GM21619 (cell line): ENCODE measurements at regions not wholly inside any gene's neighbourhood (a gene's known extent, or its start where the extent isn't known, plus 50 kb on each side); places are given as distances from the start of the nearest gene placed in this dataset.
"Not testable (repeated sequence)": the region's sequence is repeated elsewhere in the genome, so short reads cannot be mapped to it uniquely, and the experiment has no call there.

Experiments used
- ATAC-seq: cut with Tn5 transposase; IDR thresholded peaks from one replicate; pipeline ENCODE4 v1.9.1; 2021; ENCODE audit not compliant: unreplicated experiment

- no peak for ATAC-seq
Measured at GRCh38 chr21:14058566-14058965, 152.2 kb downstream of the LIPI start.

GRCh38 chr21:14057841-14058481 lies 152.8 kb downstream of the LIPI start:
- ATAC-seq: not testable (repeated sequence)

- ATAC-seq: no peak
Measured at GRCh38 chr21:14057313-14057712, 153.4 kb downstream of the LIPI start.

GRCh38 chr21:14056771-14057191 lies 154.0 kb downstream of the LIPI start:
- ATAC-seq: no peak

DNA sequence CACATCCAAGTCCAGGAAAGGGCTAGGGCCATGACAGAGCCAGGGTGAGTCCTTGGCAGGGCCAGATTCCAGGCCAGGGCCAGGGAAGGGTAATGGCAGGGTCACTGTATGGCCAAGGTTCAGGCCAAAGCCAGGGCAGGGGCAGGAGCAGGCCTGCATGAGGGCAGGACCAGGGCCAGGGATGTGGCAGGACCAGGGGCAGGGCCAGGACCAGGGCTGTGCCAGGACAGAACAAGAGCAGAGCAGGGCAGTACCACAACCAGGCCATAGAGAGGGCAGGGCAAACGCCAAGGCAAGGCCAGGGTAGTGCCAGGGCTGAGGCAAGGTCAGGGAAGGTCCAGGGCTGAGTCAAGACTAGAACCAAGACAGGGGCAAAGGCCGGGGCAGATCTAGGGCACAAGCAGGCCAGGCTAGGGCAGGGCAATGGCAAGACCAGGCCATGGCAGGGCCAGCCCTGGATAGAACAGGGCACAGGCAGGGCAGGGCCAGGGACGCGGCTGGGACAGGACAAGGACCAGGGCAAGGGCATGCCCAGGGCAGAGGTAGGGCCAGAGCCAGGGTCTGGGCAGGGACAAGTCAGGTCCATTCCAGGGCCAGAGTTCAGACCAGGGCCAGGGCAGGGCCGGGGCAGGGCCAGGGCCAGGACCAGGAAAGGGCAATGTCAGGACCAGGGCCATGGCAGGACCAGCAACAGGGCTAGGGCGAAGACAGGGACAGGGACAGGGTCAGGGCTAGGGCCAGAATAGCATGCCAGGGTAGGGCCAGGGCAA lies 154.8 kb downstream of the LIPI start:
- ATAC-seq: not testable (repeated sequence)

GRCh38 chr21:14054682-14055081 lies 156.1 kb downstream of the LIPI start:
- ATAC-seq: no peak

GRCh38 chr21:14050121-14050520 lies 160.6 kb downstream of the LIPI start:
- ATAC-seq: no peak

DNA sequence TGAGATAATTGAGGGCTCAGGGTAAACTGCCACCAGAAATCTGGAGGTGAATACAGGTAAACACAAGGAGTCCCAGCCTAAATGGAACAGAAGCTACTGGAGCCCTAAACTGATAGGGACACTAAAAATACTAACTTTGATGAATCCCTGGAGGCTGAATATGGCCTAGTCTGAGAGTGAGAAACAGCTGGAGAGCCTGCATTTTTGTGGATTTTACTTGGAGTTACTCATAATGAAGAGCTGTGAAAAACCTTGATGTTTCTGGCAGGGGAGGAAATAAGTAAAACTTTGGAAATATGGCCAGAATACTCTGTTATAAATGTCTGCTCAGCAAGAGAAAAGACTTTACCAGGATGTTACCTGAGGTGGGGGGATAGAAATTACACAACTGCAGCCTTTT lies 164.4 kb downstream of the LIPI start:
- no peak for ATAC-seq

GRCh38 chr21:14040386-14040785 lies 170.4 kb downstream of the LIPI start:
- ATAC-seq: no peak

- not testable (repeated sequence) for ATAC-seq
Measured at GRCh38 chr21:14028619-14029018, 182.1 kb downstream of the LIPI start.

DNA sequence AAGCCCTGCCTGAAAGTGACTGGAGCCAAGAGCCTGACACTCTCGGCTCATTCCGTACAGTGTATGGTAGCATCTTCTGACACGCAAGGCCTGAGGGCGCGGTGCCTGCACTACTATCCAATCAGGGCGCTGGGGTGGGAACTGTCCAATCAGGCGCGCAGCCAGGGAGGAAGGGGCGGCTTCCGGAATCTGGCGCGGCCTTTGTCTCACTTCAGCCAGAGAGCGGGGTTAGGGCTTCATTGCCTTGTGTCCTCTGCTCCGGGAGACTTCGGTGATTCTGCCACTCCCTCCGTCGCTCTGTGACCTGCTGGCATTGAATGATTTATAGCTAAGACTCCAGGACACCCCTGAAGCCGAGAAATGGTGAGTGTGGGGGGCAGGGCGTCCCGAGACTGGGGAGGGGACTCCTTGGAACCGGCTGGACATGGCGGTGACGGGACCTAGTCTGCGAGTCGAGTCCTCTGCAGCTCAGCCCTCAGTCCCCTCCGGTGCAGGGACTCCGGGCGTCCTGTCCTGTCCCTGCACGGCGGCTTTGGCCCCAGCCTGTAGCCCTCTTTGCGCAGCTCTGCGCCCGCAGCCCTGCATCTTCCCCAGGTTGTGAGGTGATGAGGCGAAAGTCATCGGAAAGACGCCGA lies 183.4 kb downstream of the LIPI start:
- ATAC-seq: peak; percentile 100

DNA sequence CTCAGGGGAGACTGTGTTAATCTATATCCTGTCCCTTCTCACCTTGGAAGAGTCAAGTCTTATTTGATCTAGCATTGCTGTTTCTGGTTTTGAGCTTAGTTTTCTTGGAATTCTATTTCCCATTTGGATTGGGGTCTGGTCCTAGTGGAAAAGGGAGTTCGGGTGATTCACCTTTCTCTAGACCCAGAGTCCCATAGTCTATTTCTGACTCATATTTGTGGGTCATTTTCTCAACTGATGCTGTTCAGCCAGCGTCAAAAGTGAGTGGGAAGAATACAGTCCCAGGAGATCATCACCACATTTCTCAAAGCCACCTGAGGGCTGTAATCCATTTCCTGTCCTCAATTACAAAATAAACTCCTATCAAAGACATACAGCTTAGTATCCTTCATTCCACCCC lies 190.6 kb downstream of the LIPI start:
- not testable (repeated sequence) for ATAC-seq

GRCh38 chr21:14015841-14016240 lies 194.9 kb downstream of the LIPI start:
- not testable (repeated sequence) for ATAC-seq

DNA sequence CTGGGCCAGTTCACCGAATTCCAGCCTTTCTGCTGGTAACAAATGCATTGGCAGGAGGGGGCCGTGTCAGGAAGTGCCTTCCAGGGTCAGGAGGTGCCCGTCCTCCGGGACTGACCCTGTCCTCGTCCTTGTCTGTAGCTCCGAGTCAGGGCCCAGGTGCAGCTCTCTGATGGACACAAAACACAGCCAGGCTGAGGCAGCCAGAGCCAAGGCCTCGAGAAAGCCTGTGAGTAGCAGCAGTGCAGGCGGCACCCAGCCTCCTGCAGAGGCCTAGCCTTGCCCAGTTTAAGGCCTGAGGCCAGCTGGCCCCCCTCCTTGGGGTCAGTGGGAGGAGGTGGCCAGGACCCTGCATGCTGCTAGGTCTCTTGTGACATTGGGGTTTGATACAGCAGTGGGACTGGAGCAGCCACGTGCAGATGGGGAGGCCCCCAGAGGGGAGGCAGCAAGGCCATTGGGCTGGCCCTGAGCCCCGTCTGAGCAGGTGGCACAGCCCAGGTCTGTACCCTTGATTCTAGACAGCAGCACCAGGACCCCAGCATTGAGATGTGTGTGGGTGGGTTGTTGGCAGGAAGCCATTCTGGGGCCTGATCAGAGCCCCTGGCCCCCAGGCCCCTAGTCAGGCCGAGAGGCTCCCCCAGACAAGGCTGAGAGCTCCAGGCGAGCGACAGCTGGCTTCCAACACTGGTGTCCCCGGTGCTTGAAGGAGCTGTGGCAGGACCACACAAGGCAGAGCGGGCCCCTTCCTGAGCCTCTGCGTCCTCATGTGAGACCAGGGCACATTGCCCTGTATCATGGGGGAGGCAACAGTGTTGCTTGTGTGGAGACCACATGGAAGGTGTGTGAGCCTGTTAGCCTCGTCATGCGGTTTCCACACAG lies 196.9 kb downstream of the LIPI start:
- ATAC-seq: not testable (repeated sequence)

- ATAC-seq: no peak
Measured at GRCh38 chr21:14013056-14013603, 197.6 kb downstream of the LIPI start.

DNA sequence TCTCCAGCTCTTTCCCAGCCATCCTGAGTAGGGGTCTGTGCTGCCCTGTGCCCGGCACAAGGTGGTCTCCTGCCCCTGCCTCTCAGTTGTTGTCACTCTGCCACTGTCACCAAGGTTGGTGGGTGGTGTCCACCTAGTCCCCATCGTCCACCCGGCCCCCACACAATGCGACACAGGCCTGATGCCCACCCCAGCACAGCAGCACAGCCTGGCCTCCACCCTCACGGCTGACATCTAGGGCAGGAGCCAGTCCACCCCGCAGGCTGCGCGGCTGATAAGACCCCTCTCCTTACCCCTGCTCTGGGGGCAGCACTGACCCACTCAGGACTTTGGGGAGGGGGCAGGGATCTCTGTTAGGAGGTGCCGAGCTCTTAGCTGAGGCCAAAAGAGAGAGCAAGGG lies 198.3 kb downstream of the LIPI start:
- no peak for ATAC-seq

DNA sequence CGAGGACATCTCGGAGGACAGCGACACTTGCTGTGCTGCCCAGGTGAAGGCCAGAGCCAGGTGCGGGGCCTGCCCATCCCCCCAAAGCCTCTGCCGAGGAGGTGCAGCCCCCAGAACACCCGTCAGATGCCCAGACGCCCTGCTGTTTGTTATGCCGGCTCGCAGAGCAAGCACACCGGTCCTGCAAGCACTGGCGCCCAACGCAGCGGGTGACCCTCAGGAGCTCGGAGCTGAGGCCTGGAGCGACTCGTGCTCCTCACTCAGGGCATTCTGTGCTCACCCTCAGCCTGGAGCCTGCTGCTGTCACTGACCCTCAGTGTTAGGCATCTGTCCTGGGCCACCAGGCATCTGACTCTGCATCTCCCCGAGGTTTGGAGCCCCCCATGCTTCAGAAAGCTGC lies 199.0 kb downstream of the LIPI start:
- ATAC-seq: not testable (repeated sequence)

DNA sequence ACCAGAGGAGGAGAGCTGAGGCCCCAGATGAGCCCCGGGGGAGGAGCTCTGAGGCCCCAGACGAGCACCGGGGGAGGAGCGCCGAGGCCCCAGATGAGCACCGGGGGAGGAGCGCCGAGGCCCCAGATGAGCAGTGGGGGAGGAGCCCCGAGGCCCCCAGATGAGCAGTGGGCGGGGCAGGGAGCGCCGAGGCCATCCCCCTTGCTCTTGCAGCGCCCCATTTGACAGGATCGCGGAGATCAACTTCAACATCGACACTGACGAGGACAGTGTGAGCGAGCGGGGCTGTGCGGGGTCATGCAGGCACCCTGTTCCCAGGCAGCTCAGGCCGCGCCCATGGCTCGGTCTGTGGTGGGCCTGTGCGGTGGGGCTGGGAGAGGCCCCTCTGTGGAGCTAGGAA lies 199.6 kb downstream of the LIPI start:
- ATAC-seq: not testable (repeated sequence)

- no peak for ATAC-seq
Measured at GRCh38 chr21:14010729-14011128, 200.0 kb downstream of the LIPI start.

- ATAC-seq: not testable (repeated sequence)
Measured at GRCh38 chr21:14009990-14010389, 200.8 kb downstream of the LIPI start.
